HG03175 (cell line): ENCODE measurements at regions not wholly inside any gene's neighbourhood (a gene's known extent, or its start where the extent isn't known, plus 50 kb on each side); places are given as distances from the start of the nearest gene placed in this dataset.
"Not testable (repeated sequence)": the region's sequence is repeated elsewhere in the genome, so short reads cannot be mapped to it uniquely, and the experiment has no call there.

Experiments used
- ATAC-seq: cut with Tn5 transposase; IDR thresholded peaks from one replicate; pipeline ENCODE4 v1.9.1; 2021; ENCODE audit warnings: mild to moderate bottlenecking, moderate library complexity; ENCODE audit not compliant: unreplicated experiment

DNA sequence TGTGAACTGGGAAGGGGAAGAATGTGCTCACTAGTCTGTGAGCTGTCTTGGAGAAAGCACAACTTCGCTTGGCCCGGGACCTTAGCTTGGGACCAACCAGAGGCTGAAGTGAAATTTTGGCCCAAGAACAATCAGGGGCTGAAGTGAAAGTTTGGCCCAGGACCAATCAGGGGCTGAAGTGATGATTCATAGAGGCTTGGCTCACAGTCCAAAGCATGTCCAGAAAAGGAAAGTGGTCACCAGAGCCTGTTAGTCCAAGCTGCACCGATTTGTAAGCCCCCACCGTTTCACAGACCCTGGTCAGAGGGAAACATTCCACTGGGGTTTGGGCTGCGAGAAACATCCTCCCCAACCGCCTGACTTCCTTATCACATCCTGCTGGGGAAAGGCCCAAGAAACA lies 763.3 kb downstream of the SPATA31A7 start:
- not testable (repeated sequence) for ATAC-seq

- not testable (repeated sequence) for ATAC-seq
These were observed 781.8 kb downstream of the SPATA31A7 start for GRCh38 chr9:61971635-61972034.

DNA sequence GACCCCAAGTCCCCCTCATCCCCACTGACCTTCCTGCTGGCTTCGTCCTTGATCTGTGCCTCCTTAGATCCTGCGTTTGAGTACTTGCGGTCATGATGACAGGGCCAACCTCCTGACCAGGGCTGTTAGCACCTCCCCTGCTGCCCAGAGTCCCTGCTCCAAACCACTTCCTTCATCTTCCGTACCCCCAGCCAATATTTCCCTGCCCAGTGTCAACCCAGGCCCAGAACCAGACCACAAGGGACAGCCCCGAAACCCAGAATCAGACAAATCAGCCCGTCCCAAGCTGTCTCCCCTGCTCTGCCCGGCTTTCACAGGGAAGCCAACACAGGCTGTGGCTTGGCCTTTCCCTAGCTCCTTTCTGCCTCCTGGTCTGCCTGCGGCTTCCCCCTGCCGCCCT lies 784.7 kb downstream of the SPATA31A7 start:
- ATAC-seq, result not testable (repeated sequence)

GRCh38 chr9:61976318-61976717 lies 786.5 kb downstream of the SPATA31A7 start:
- ATAC-seq, result not testable (repeated sequence)

DNA sequence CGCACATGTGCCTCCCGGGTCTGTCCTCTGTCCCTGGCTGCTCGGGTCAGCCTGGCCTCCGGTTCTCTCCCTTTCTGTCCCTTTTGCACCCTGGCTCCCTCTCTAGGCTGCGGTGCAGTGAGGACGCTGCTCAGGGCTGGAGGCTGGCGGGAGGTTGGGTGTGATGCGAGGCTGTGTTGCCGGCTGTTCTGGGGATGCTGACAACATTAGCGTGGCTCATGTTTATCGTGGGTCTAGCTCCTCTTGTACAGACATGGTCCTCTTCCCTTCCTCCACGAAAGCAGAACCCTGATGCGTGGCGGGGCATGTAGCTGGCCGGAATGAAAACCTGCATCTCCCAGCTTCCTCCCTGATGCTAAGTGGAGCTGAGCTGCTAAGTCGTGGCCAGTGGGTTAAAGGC lies 792.9 kb downstream of the SPATA31A7 start:
- not testable (repeated sequence) for ATAC-seq

DNA sequence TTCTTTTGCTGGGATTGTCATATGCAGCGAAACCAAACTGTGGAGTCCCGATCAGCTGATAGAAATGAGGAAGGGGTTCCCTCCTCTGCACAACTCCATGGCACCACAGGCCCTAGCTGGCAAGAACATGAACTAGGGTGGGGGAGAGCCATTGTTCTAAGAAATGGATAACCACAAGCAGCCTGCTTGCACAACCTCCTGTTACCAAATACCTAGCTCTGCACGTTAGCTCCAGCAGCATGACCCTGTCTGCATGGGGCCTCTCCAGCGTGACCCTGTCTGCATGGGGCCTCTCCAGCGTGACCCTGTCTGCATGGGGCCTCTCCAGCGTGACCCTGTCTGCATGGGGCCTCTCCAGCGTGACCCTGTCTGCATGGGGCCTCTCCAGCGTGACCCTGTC lies 793.6 kb downstream of the SPATA31A7 start:
- not testable (repeated sequence) for ATAC-seq

DNA sequence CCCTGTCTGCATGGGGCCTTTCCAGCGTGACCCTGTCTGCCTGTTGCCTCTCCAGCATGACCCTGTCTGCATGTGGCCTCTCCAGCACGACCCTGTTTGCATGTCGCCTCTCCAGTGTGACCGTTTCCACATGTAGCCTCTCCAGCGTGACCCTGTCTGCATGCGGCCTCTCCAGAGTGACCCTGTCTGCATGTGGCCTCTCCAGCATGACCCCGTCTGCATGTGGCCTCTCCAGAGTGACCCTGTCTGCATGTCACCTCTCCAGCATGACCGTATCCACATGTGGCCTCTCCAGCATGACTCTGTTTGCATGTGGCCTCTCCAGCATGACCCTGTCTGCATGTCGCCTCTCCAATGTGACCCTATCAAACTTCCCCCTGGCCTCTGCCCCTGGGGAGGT lies 794.1 kb downstream of the SPATA31A7 start:
- ATAC-seq, result not testable (repeated sequence)

DNA sequence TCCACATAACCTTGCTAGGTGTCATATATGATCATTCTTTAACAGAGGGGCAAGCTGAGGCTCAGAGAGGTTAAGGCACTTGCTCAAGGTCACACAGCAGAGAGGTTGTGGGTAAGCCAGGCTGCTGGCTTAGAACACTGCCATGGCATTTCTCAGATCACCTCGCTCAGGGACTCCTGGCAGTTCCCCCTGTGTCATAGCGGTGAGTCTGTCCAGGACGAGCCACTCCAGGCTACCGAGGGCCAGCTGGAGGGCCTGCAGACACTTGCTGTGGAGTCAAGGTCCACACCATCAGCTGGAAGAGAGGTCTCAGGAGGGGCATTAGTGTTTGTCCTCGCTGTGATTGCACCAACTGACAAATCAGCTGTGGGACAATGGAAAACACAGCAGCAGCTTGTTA lies 794.7 kb downstream of the SPATA31A7 start:
- not testable (repeated sequence) for ATAC-seq

- not testable (repeated sequence) for ATAC-seq
These were observed 802.3 kb downstream of the SPATA31A7 start for GRCh38 chr9:61992110-61992509.

- ATAC-seq, result not testable (repeated sequence)
These were observed 842.6 kb downstream of the SPATA31A7 start for GRCh38 chr9:62032441-62032840.

- not testable (repeated sequence) for ATAC-seq
These were observed 848.4 kb downstream of the SPATA31A7 start for GRCh38 chr9:62038260-62038659.

- not testable (repeated sequence) for ATAC-seq
These were observed 868.3 kb downstream of the SPATA31A7 start for GRCh38 chr9:62058155-62058554.

DNA sequence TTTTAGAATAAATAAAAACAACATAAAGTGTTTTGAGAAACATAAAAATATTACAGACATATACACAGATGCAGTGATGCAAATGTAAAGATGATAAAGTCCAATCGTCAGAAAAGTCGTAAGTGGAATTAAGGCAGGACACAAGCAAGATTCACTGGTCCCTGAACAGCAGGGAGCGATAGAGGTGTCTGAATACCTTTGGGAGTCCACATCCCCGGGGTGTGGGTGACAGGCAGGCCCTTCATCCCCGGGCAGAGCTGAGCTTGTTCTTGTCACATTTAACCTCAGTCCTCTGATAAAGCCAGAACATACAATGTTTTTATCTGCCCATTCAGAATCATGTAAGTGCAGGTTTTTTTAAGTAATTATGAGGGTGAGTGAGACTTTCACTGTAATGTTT lies 881.2 kb downstream of the SPATA31A7 start:
- ATAC-seq, result not testable (repeated sequence)

- ATAC-seq, result not testable (repeated sequence)
These were observed 883.6 kb downstream of the SPATA31A7 start for GRCh38 chr9:62073401-62073800.

GRCh38 chr9:62084245-62084644 lies 894.4 kb downstream of the SPATA31A7 start:
- not testable (repeated sequence) for ATAC-seq

GRCh38 chr9:62095714-62096345 lies 906.0 kb downstream of the SPATA31A7 start:
- not testable (repeated sequence) for ATAC-seq

GRCh38 chr9:62110486-62110885 lies 920.6 kb downstream of the SPATA31A7 start:
- ATAC-seq, result peak; percentile 53

DNA sequence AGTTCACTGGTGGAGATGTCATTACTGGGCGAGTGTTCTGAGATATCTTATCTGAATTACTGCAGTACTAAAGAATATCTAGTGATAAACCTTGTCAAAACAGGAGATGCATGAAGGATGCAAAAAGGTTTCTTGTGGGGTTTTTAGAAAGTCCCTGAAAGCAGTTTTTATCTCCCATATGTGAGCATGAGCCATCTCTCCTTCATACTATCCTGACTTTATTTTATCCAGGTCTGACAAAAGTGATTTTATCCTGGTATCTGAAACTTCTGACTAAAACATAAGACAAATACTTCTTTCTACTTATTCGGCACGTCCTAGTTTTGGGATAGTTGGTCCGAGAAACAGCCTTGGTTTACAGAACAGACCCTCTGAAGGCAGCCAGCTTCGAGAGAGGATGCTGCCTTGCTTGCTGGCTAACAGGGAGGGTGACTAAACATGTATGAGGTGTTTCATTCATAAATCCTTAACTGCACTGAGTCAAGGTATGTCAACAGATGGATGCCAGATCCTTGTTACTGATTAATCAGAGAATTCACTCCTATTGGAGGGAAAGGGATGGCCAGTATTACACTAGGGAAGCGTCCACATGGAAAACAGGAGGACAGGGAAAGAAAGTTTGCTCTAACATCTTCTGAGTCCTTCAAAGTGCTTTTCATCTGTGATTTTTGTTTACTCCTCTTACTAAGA lies 927.3 kb downstream of the SPATA31A7 start:
- ATAC-seq, result not testable (repeated sequence)

DNA sequence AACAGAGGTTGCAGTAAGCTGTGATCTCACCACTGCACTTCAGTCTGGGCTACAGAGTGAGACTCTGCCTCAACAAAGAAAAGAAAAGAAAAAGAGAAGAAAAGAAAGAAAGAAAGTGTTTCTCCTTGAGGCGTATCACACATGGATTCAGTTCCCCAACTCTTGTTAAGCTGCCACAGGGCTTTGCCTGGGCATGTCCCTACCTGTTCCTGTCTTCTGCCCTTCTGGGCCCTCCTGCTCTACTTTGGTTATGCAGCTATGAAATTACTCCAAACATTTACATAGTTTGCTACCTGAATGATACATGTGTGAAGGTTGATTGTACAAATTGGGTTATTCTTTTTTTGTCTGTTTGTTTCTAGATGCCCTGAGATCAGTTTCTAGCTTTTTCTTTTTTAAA lies 929.8 kb downstream of the SPATA31A7 start:
- ATAC-seq, result not testable (repeated sequence)

DNA sequence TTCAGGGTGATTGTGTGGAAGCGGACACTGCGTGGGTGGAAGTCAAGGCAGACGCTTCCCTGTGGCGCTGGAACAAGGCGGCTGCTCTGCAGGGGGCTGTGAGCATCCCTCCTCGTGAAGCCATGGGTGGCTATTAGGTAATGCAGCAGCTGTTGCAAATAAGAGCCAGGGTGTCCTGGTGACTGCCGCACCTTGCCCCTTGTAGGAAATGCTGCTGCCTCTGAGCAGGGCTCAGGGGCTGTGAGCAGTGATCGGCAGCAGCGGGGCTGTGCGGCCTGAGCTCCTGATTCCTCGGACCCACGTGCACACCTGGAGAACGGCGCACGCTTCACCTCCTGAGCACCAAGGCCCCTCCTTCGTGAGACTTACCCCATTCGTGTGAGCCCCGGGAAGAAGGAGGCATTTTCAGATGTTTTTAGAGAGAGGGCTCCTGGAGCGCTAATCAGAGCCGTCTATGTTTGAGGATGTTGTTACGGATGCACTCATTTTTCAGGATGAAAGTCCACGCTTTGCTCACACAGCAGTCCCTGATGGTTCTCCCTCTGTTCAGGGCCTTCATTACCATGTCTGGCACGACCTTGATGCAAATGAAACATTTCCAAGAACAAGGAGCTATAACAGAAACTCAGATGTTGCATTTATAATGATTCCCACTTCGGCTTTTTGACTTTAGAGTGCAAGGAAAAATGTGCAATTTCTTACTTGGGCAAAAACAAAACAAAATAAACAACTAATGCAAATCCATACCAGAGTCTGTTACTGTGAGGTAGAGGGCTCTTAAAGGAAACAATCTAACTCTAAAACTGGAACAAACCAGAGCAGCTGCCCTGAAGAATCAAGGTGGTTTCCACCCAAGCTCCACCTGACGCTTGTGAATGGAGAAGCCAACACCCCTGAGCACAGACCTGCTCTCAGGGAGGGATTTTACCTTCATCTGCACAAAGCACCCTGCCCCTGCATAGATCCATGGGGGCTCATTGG lies 936.1 kb downstream of the SPATA31A7 start:
- not testable (repeated sequence) for ATAC-seq

DNA sequence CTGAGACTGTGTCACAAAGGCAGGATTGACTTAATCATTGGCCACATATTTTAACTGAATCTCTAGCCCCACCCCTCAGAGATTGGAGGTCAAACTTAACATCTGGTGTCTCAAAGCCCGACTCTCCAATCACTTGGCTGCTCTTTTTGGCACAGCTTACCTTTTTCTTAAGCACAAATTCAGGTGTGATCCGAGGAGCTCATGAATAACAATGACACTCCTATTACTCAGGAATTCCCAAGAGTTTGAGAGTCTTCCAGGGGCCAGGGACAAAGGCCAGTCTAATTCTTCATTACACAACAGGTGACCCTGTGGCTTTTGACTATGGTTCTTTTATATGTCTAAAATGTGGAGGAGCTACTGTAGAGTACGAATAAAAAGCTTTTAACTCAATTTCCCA lies 945.2 kb downstream of the SPATA31A7 start:
- ATAC-seq, result not testable (repeated sequence)
